ENCODE measurements at regions not wholly inside any gene's neighbourhood (a gene's known extent, or its start where the extent isn't known, plus 50 kb on each side); places are given as distances from the start of the nearest gene placed in this dataset.

DNA sequence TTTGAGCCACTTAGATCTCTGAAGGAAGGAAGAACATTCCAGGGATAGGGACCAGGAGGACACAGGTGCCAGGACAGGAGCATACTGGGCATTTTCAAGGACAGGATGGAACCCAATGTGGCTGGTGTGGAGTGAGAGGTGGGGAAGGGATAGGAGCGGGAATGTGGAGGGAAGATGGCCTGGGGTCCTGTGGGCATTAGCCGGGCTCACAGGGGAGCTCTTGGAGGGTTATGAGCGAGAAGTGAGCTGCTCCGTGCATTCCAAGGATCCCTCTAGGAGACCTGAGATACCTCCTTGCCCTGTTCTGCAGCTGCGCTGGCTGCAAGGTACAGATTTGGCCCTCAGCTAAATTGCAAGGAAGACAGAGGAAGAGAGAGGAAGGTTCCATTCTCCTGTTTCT, 87.5 kb downstream of the IER5 start:
- TF ChIP-seq POLR2A (IDR thresholded peaks at IDR 0.05; ENCODE audit: low read depth, low read length): no peak
- TF ChIP-seq SPI1 (IDR thresholded peaks at IDR 0.05; ENCODE audit: low read depth, low read length): no peak
- no peak for TF ChIP-seq TAF1 (IDR thresholded peaks at IDR 0.05; ENCODE audit: low read depth, low read length)
- TF ChIP-seq POLR2AphosphoS5 (IDR thresholded peaks at IDR 0.05; ENCODE audit: low read depth, low read length): no peak
- no peak for TF ChIP-seq POU2F2 (IDR thresholded peaks at IDR 0.05; ENCODE audit: low read depth, low read length)

Measured in GM12891 (cell line).